ENCODE measurements at regions not wholly inside any gene's neighbourhood (a gene's known extent, or its start where the extent isn't known, plus 50 kb on each side); places are given as distances from the start of the nearest gene placed in this dataset.

GRCh38 chr13:84279166-84279565 lies 396.9 kb upstream of the SLITRK1 start:
- Histone ChIP-seq H3K4me1 (ENCODE audit: insufficient read depth, low read length) (no peaks in the 10 kb centered on the region), H3K27me3 (ENCODE audit: insufficient read depth, low read length) (no peaks in the 10 kb centered on the region), H3K9me3 (ENCODE audit: low read length) (no peaks in the 10 kb centered on the region), H2AFZ (ENCODE audit: low read depth, low read length) (no peak overlapping the region), H3K36me3 (ENCODE audit: insufficient read depth, low read length) (no peaks in the 10 kb centered on the region), H3K4me3 (ENCODE audit: low read length) (no peak overlapping the region)

- H3K36me3 ChIP-seq (ENCODE audit: insufficient read depth, low read length), result no peaks in the 10 kb centered on the region
- H2AFZ ChIP-seq (ENCODE audit: low read depth, low read length), result no peak overlapping the region
- H3K27me3 ChIP-seq (ENCODE audit: insufficient read depth, low read length), result no peaks in the 10 kb centered on the region
- H3K4me3 ChIP-seq (ENCODE audit: low read length), result no peak overlapping the region
- H3K9me3 ChIP-seq (ENCODE audit: low read length), result no peaks in the 10 kb centered on the region
- no peaks in the 10 kb centered on the region for H3K4me1 ChIP-seq (ENCODE audit: insufficient read depth, low read length)
These were observed 390.7 kb upstream of the SLITRK1 start for GRCh38 chr13:84272877-84273562.

GRCh38 chr13:84265257-84265764 lies 383.0 kb upstream of the SLITRK1 start:
- no peak overlapping the region for H3K4me3 ChIP-seq (ENCODE audit: low read length)
- H3K36me3 ChIP-seq (ENCODE audit: insufficient read depth, low read length), result no peaks in the 10 kb centered on the region
- H2AFZ ChIP-seq (ENCODE audit: low read depth, low read length), result no peak overlapping the region
- no peaks in the 10 kb centered on the region for H3K27me3 ChIP-seq (ENCODE audit: insufficient read depth, low read length)
- no peaks in the 10 kb centered on the region for H3K4me1 ChIP-seq (ENCODE audit: insufficient read depth, low read length)
- H3K9me3 ChIP-seq (ENCODE audit: low read length), result no peaks in the 10 kb centered on the region

GRCh38 chr13:84263354-84264069 lies 381.2 kb upstream of the SLITRK1 start:
- Histone ChIP-seq H3K9me3 (ENCODE audit: low read length) (no peaks in the 10 kb centered on the region), H3K36me3 (ENCODE audit: insufficient read depth, low read length) (no peaks in the 10 kb centered on the region), H3K4me3 (ENCODE audit: low read length) (no peak overlapping the region), H3K4me1 (ENCODE audit: insufficient read depth, low read length) (no peaks in the 10 kb centered on the region), H2AFZ (ENCODE audit: low read depth, low read length) (no peak overlapping the region), H3K27me3 (ENCODE audit: insufficient read depth, low read length) (no peaks in the 10 kb centered on the region)

GRCh38 chr13:84255226-84255797 lies 373.0 kb upstream of the SLITRK1 start:
- Histone ChIP-seq H3K4me1 (ENCODE audit: insufficient read depth, low read length) (no peaks in the 10 kb centered on the region), H3K4me3 (ENCODE audit: low read length) (no peak overlapping the region), H3K36me3 (ENCODE audit: insufficient read depth, low read length) (no peaks in the 10 kb centered on the region), H3K9me3 (ENCODE audit: low read length) (no peaks in the 10 kb centered on the region), H2AFZ (ENCODE audit: low read depth, low read length) (no peak overlapping the region), H3K27me3 (ENCODE audit: insufficient read depth, low read length) (no peaks in the 10 kb centered on the region)

GRCh38 chr13:84249463-84249862 lies 367.2 kb upstream of the SLITRK1 start:
- Histone ChIP-seq H3K36me3 (ENCODE audit: insufficient read depth, low read length) (no peaks in the 10 kb centered on the region), H3K27me3 (ENCODE audit: insufficient read depth, low read length) (no peaks in the 10 kb centered on the region), H3K4me3 (ENCODE audit: low read length) (no peak overlapping the region), H3K9me3 (ENCODE audit: low read length) (no peaks in the 10 kb centered on the region), H2AFZ (ENCODE audit: low read depth, low read length) (peak overlapping the region; percentile 16), H3K4me1 (ENCODE audit: insufficient read depth, low read length) (peaks cover 4% of the 10 kb centered on the region)

- Histone ChIP-seq H3K4me3 (ENCODE audit: low read length) (no peak overlapping the region), H3K9me3 (ENCODE audit: low read length) (peaks cover 2% of the 10 kb centered on the region), H3K4me1 (ENCODE audit: insufficient read depth, low read length) (peaks cover 4% of the 10 kb centered on the region), H3K36me3 (ENCODE audit: insufficient read depth, low read length) (no peaks in the 10 kb centered on the region), H2AFZ (ENCODE audit: low read depth, low read length) (no peak overlapping the region), H3K27me3 (ENCODE audit: insufficient read depth, low read length) (no peaks in the 10 kb centered on the region)
These were observed 361.1 kb upstream of the SLITRK1 start for GRCh38 chr13:84243340-84243739.

GRCh38 chr13:84239032-84239431 lies 356.8 kb upstream of the SLITRK1 start:
- H3K4me3 ChIP-seq (ENCODE audit: low read length), result no peak overlapping the region
- H3K27me3 ChIP-seq (ENCODE audit: insufficient read depth, low read length), result no peaks in the 10 kb centered on the region
- H2AFZ ChIP-seq (ENCODE audit: low read depth, low read length), result no peak overlapping the region
- peaks cover 17% of the 10 kb centered on the region for H3K4me1 ChIP-seq (ENCODE audit: insufficient read depth, low read length)
- H3K36me3 ChIP-seq (ENCODE audit: insufficient read depth, low read length), result no peaks in the 10 kb centered on the region
- peaks cover 2% of the 10 kb centered on the region for H3K9me3 ChIP-seq (ENCODE audit: low read length)

- Histone ChIP-seq H3K4me1 (ENCODE audit: insufficient read depth, low read length) (peaks cover 17% of the 10 kb centered on the region), H3K9me3 (ENCODE audit: low read length) (peaks cover 2% of the 10 kb centered on the region), H3K4me3 (ENCODE audit: low read length) (no peak overlapping the region), H3K36me3 (ENCODE audit: insufficient read depth, low read length) (no peaks in the 10 kb centered on the region), H3K27me3 (ENCODE audit: insufficient read depth, low read length) (no peaks in the 10 kb centered on the region), H2AFZ (ENCODE audit: low read depth, low read length) (no peak overlapping the region)
These were observed 356.1 kb upstream of the SLITRK1 start for GRCh38 chr13:84238381-84238780.

- no peaks in the 10 kb centered on the region for H3K36me3 ChIP-seq (ENCODE audit: insufficient read depth, low read length)
- peaks cover 2% of the 10 kb centered on the region for H3K9me3 ChIP-seq (ENCODE audit: low read length)
- peak overlapping the region; percentile 33 for H3K4me3 ChIP-seq (ENCODE audit: low read length)
- peak overlapping the region; percentile 19 for H2AFZ ChIP-seq (ENCODE audit: low read depth, low read length)
- H3K4me1 ChIP-seq (ENCODE audit: insufficient read depth, low read length), result peaks cover 17% of the 10 kb centered on the region
- H3K27me3 ChIP-seq (ENCODE audit: insufficient read depth, low read length), result no peaks in the 10 kb centered on the region
These were observed 354.9 kb upstream of the SLITRK1 start for GRCh38 chr13:84237143-84237542.

- H3K27me3 ChIP-seq (ENCODE audit: insufficient read depth, low read length), result no peaks in the 10 kb centered on the region
- H3K4me1 ChIP-seq (ENCODE audit: insufficient read depth, low read length), result peaks cover 17% of the 10 kb centered on the region
- no peaks in the 10 kb centered on the region for H3K9me3 ChIP-seq (ENCODE audit: low read length)
- no peaks in the 10 kb centered on the region for H3K36me3 ChIP-seq (ENCODE audit: insufficient read depth, low read length)
- no peak overlapping the region for H3K4me3 ChIP-seq (ENCODE audit: low read length)
- H2AFZ ChIP-seq (ENCODE audit: low read depth, low read length), result no peak overlapping the region
These were observed 352.1 kb upstream of the SLITRK1 start for GRCh38 chr13:84234416-84234815.

- Histone ChIP-seq H3K9me3 (ENCODE audit: low read length) (no peaks in the 10 kb centered on the region), H3K4me1 (ENCODE audit: insufficient read depth, low read length) (no peaks in the 10 kb centered on the region), H3K27me3 (ENCODE audit: insufficient read depth, low read length) (no peaks in the 10 kb centered on the region), H3K36me3 (ENCODE audit: insufficient read depth, low read length) (no peaks in the 10 kb centered on the region), H2AFZ (ENCODE audit: low read depth, low read length) (no peak overlapping the region), H3K4me3 (ENCODE audit: low read length) (no peak overlapping the region)
These were observed 348.3 kb upstream of the SLITRK1 start for GRCh38 chr13:84230568-84230967.

- H3K4me3 ChIP-seq (ENCODE audit: low read length), result no peak overlapping the region
- peaks cover 4% of the 10 kb centered on the region for H3K4me1 ChIP-seq (ENCODE audit: insufficient read depth, low read length)
- no peak overlapping the region for H2AFZ ChIP-seq (ENCODE audit: low read depth, low read length)
- H3K9me3 ChIP-seq (ENCODE audit: low read length), result no peaks in the 10 kb centered on the region
- no peaks in the 10 kb centered on the region for H3K27me3 ChIP-seq (ENCODE audit: insufficient read depth, low read length)
- no peaks in the 10 kb centered on the region for H3K36me3 ChIP-seq (ENCODE audit: insufficient read depth, low read length)
These were observed 328.8 kb upstream of the SLITRK1 start for GRCh38 chr13:84211048-84211447.

All from neuron (in vitro differentiated cells).